ENCODE measurements at regions not wholly inside any gene's neighbourhood (a gene's known extent, or its start where the extent isn't known, plus 50 kb on each side); places are given as distances from the start of the nearest gene placed in this dataset.

DNA sequence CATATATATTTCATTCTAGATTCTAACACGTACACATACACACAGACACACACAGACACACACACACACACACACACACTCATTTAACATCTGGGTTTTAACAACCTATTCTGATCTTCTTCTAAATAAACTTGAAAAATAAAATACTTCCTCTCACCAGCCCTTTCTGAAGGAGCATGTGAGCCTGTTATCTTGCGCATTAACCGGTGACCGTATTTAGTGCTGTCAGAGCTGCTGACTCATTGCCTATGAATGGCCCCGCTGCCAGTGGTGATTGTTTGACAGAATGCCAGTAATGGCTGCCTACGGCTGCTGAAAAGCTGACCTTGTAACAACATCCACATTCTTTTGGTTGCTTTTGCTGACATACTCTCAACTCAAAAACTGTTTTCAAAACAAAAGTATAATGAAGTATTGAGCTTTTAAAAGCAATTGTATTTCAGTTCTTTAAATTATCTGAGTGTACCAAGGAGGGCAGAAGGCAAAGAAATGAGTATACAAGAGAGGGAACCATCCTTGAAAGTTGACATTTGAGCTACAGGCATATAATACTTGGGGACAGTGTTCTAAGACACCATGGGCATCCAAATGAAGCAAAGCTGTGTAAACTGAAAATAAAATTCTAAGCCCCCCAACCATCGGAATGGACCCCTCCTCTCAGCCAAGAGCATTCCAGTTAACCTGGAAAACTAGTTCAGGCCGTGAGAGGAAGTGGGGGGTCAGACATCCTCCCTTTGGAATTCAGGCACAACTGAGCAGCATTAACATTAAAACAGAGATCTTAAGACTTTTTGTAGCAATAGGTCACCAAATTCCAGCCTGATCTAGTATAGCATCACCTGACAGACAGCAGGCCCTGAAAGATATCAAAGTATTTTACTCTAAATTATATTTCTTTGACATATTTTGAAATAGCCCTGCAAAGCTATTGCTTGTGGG is 50.2 kb upstream of the DTNA start:
- CTCF ChIA-PET, result interaction anchor here (0.9 to 6.4 kb wide), 20 partner anchors 11 to 537 kb away, joined by 3 to 199 read pairs (median 14); partner anchors contain the start of gene DTNA
- H3K27me3 ChIP-seq (ENCODE audit: control insufficient read depth, insufficient read depth, low read length), result no peaks in the 10 kb centered on the region
- peak; percentile 93 for DNase-seq (ENCODE audit: low read depth, low spot score)
- TF ChIP-seq, protein P1, sequence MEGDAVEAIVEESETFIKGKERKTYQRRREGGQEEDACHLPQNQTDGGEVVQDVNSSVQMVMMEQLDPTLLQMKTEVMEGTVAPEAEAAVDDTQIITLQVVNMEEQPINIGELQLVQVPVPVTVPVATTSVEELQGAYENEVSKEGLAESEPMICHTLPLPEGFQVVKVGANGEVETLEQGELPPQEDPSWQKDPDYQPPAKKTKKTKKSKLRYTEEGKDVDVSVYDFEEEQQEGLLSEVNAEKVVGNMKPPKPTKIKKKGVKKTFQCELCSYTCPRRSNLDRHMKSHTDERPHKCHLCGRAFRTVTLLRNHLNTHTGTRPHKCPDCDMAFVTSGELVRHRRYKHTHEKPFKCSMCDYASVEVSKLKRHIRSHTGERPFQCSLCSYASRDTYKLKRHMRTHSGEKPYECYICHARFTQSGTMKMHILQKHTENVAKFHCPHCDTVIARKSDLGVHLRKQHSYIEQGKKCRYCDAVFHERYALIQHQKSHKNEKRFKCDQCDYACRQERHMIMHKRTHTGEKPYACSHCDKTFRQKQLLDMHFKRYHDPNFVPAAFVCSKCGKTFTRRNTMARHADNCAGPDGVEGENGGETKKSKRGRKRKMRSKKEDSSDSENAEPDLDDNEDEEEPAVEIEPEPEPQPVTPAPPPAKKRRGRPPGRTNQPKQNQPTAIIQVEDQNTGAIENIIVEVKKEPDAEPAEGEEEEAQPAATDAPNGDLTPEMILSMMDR (IDR thresholded peaks at IDR 0.05; ENCODE audit: low read depth, low read length), result no peak
- peak overlapping the region; percentile 68 for H3K27ac ChIP-seq (ENCODE audit: low read depth, low read length)
- POLR2A ChIA-PET, result interaction anchor here (1.1 to 1.4 kb wide), 4 partner anchors 9 to 124 kb away, joined by 3 read pairs; partner anchors contain the start of gene DTNA
- H3K4me3 ChIP-seq (ENCODE audit: low read depth, low read length), result no peak overlapping the region
- H3K9me3 ChIP-seq (ENCODE audit: control insufficient read depth, insufficient read depth, low read length), result no peaks in the 10 kb centered on the region
